ENCODE measurements at regions not wholly inside any gene's neighbourhood (a gene's known extent, or its start where the extent isn't known, plus 50 kb on each side); places are given as distances from the start of the nearest gene placed in this dataset.

DNA sequence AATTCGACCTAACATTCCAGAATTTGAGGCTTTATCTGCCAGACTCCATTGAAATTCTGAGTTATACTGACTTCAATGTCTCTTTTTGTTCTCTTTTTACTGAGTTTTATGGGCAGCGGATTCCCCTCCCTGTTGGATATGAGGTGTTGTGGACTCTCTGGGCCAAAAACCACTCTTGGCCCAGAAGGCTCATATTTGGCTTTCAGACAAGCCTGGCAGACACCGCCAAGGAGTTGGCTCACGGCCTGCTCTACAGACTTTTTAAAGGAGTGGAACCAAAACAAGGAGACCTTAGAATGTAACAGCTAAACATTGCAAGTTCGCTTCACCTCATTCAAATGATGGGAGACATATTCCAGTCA, 206.4 kb upstream of the NCKAP5 start:
- no peak overlapping the region for H3K9ac ChIP-seq (ENCODE audit: low read depth, low read length, poor library complexity, severe bottlenecking)
- no peak overlapping the region for H3K4me3 ChIP-seq (ENCODE audit: low read length, poor library complexity, severe bottlenecking)
- TF ChIP-seq, protein P1, sequence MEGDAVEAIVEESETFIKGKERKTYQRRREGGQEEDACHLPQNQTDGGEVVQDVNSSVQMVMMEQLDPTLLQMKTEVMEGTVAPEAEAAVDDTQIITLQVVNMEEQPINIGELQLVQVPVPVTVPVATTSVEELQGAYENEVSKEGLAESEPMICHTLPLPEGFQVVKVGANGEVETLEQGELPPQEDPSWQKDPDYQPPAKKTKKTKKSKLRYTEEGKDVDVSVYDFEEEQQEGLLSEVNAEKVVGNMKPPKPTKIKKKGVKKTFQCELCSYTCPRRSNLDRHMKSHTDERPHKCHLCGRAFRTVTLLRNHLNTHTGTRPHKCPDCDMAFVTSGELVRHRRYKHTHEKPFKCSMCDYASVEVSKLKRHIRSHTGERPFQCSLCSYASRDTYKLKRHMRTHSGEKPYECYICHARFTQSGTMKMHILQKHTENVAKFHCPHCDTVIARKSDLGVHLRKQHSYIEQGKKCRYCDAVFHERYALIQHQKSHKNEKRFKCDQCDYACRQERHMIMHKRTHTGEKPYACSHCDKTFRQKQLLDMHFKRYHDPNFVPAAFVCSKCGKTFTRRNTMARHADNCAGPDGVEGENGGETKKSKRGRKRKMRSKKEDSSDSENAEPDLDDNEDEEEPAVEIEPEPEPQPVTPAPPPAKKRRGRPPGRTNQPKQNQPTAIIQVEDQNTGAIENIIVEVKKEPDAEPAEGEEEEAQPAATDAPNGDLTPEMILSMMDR (conservative IDR thresholded peaks at IDR 0.05; ENCODE audit: low read length), result no peak
- TF ChIP-seq EZH2phosphoT487 (IDR thresholded peaks at IDR 0.05; ENCODE audit: borderline replicate concordance), result no peak
- no peaks in the 10 kb centered on the region for H3K9me2 ChIP-seq (replicated peaks; ENCODE audit: low read depth, low read length)
- no peaks in the 10 kb centered on the region for H3K4me1 ChIP-seq (ENCODE audit: insufficient read depth, low read length, poor library complexity, severe bottlenecking)
- no peaks in the 10 kb centered on the region for H3K79me2 ChIP-seq (ENCODE audit: insufficient read depth, low read length)
- no peaks in the 10 kb centered on the region for H3K36me3 ChIP-seq (ENCODE audit: insufficient read depth, low read length)
- no peak overlapping the region for H2AFZ ChIP-seq (ENCODE audit: low read length)
- H3K27me3 ChIP-seq (ENCODE audit: insufficient read depth, low read length, poor library complexity, severe bottlenecking), result no peaks in the 10 kb centered on the region
- H3K9me3 ChIP-seq (ENCODE audit: insufficient read depth, low read depth, low read length), result no peaks in the 10 kb centered on the region
- no peaks in the 10 kb centered on the region for H3F3A ChIP-seq (ENCODE audit: low read depth)
- no peaks in the 10 kb centered on the region for H4K20me1 ChIP-seq (ENCODE audit: insufficient read depth, low read length, poor library complexity, severe bottlenecking)
- H3K4me2 ChIP-seq (ENCODE audit: low read depth, low read length, poor library complexity, severe bottlenecking), result no peak overlapping the region

DNA sequence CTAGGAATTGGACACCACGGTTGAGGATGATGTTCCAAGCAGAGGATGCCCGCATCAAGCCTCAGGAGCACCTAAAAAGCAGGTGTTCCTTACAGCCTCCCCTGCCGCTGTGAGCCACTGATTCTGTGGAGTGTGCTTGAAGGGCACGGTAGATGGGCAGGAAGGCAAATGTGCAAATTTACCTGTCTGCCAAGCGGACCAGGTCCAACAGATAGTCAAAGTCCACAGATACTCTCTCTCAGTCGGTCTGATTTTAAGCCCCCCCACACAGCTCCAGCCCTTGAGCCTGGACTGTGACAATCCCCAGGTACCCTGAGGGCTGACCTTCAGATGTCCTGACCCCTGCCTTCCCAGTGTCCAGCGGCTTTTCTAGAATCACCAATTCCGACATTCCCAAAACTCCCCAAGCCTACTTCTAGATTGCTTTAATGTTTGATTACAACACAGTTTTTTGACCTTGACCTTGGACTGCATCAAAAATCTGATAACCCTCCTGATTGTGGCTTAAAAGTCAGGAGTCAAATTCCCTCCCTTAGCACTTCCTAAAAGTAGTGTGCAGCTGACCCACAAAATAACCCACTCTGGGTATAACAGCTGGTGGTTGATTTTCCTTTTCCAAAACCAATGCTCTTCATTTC, 208.8 kb upstream of the NCKAP5 start:
- Histone ChIP-seq H3K4me2 (ENCODE audit: low read depth, low read length, poor library complexity, severe bottlenecking) (no peak overlapping the region), H3K4me1 (ENCODE audit: insufficient read depth, low read length, poor library complexity, severe bottlenecking) (no peaks in the 10 kb centered on the region), H2AFZ (ENCODE audit: low read length) (no peak overlapping the region)

DNA sequence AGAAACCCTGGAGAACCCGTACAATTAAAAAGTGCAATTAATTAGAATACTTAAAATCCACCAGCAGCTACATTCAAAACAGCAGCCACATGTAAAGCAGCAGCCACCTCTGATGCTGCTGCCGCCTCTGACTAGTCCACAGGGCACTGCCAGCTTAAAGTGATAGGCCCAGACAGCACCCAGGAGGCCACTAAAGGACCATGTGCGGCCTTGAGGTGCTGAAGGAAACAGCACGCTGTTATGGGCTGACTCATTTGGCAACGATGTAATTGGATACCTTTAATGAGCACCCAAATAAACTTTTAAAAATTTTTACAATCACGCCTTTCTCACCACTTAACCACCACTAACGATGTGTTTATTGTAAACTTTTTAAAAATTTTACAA, 209.3 kb upstream of the NCKAP5 start:
- H3K9ac ChIP-seq (ENCODE audit: low read depth, low read length, poor library complexity, severe bottlenecking), result no peak overlapping the region
- no peaks in the 10 kb centered on the region for H3K36me3 ChIP-seq (ENCODE audit: insufficient read depth, low read length)

More for the DNA sequence above, 208.8 kb upstream of the NCKAP5 start:
- H3K4me3 ChIP-seq (ENCODE audit: low read length, poor library complexity, severe bottlenecking), result no peak overlapping the region
- H3F3A ChIP-seq (ENCODE audit: low read depth), result no peaks in the 10 kb centered on the region
- H3K9ac ChIP-seq (ENCODE audit: low read depth, low read length, poor library complexity, severe bottlenecking), result no peak overlapping the region
- TF ChIP-seq, protein P1 (conservative IDR thresholded peaks at IDR 0.05; ENCODE audit: low read length), result no peak
- no peak for TF ChIP-seq EZH2phosphoT487 (IDR thresholded peaks at IDR 0.05; ENCODE audit: borderline replicate concordance)
- H3K27me3 ChIP-seq (ENCODE audit: insufficient read depth, low read length, poor library complexity, severe bottlenecking), result no peaks in the 10 kb centered on the region
- H3K9me2 ChIP-seq (replicated peaks; ENCODE audit: low read depth, low read length), result no peaks in the 10 kb centered on the region
- no peaks in the 10 kb centered on the region for H4K20me1 ChIP-seq (ENCODE audit: insufficient read depth, low read length, poor library complexity, severe bottlenecking)
- H3K36me3 ChIP-seq (ENCODE audit: insufficient read depth, low read length), result no peaks in the 10 kb centered on the region
- H3K79me2 ChIP-seq (ENCODE audit: insufficient read depth, low read length), result no peaks in the 10 kb centered on the region
- no peaks in the 10 kb centered on the region for H3K9me3 ChIP-seq (ENCODE audit: insufficient read depth, low read depth, low read length)

More for the DNA sequence above, 209.3 kb upstream of the NCKAP5 start:
- Histone ChIP-seq H3K4me2 (ENCODE audit: low read depth, low read length, poor library complexity, severe bottlenecking) (no peak overlapping the region), H3F3A (ENCODE audit: low read depth) (no peaks in the 10 kb centered on the region), H3K9me3 (ENCODE audit: insufficient read depth, low read depth, low read length) (no peaks in the 10 kb centered on the region), H3K4me3 (ENCODE audit: low read length, poor library complexity, severe bottlenecking) (no peak overlapping the region), H3K27me3 (ENCODE audit: insufficient read depth, low read length, poor library complexity, severe bottlenecking) (no peaks in the 10 kb centered on the region), H3K4me1 (ENCODE audit: insufficient read depth, low read length, poor library complexity, severe bottlenecking) (no peaks in the 10 kb centered on the region), H3K9me2 (replicated peaks; ENCODE audit: low read depth, low read length) (no peaks in the 10 kb centered on the region), H4K20me1 (ENCODE audit: insufficient read depth, low read length, poor library complexity, severe bottlenecking) (no peaks in the 10 kb centered on the region), H2AFZ (ENCODE audit: low read length) (no peak overlapping the region), H3K79me2 (ENCODE audit: insufficient read depth, low read length) (no peaks in the 10 kb centered on the region)
- no peak for TF ChIP-seq EZH2phosphoT487 (IDR thresholded peaks at IDR 0.05; ENCODE audit: borderline replicate concordance)
- TF ChIP-seq, protein P1 (conservative IDR thresholded peaks at IDR 0.05; ENCODE audit: low read length), result no peak

Measured in Loucy (cell line).